MCF 10A (cell line): ENCODE measurements at regions not wholly inside any gene's neighbourhood (a gene's known extent, or its start where the extent isn't known, plus 50 kb on each side); places are given as distances from the start of the nearest gene placed in this dataset.

Source experiments
- BruUV-seq: library from RNA; stranded (reverse); fragments of 400-500 nt; replicated peaks from 2 replicates; lab custom pipeline; 2021; lab: Mats Ljungman, UMichigan
- CTCF ChIA-PET: fragments of 300-600 bp; sonication (Branson Sonifier 250); formaldehyde crosslinking; extraction: SDS; loops from one replicate; lab custom pipeline; 2021; ENCODE audit warnings: antibody characterized with exemption, inconsistent platforms; lab: Yijun Ruan, JAX
- POLR2A ChIA-PET: fragments of 300-600, 350-650 bp; sonication (Branson Sonifier 250); formaldehyde crosslinking; extraction: SDS; loops from one replicate; lab custom pipeline; 2020; ENCODE audit warnings: antibody characterized with exemption, inconsistent platforms; lab: Yijun Ruan, JAX
- DNase-seq: peaks from one replicate; pipeline ENCODE4 v3.0.0-alpha.2; 2018; ENCODE audit not compliant: unreplicated experiment
- H3K27ac Mint-ChIP-seq: one replicate; pipeline ENCODE4 v1.8.0; 2022; ENCODE audit warnings: mild to moderate bottlenecking, low read depth, mixed read lengths; ENCODE audit not compliant: unreplicated experiment
- H3K27me3 Mint-ChIP-seq: one replicate; pipeline ENCODE4 v1.8.0; 2022; ENCODE audit warnings: mixed read lengths; ENCODE audit not compliant: insufficient read depth, unreplicated experiment
- H3K36me3 Mint-ChIP-seq: one replicate; pipeline ENCODE4 v1.8.0; 2022; ENCODE audit warnings: mild to moderate bottlenecking, moderate library complexity, mixed read lengths; ENCODE audit not compliant: insufficient read depth, unreplicated experiment
- H3K4me1 Mint-ChIP-seq: one replicate; pipeline ENCODE4 v1.8.0; 2022; ENCODE audit warnings: mixed read lengths; ENCODE audit not compliant: insufficient read depth, unreplicated experiment
- H3K4me3 Mint-ChIP-seq: one replicate; pipeline ENCODE4 v1.8.0; 2022; ENCODE audit warnings: mild to moderate bottlenecking, moderate library complexity, mixed read lengths; ENCODE audit not compliant: unreplicated experiment
- H3K9me3 Mint-ChIP-seq: one replicate; pipeline ENCODE4 v1.8.0; 2022; ENCODE audit warnings: mixed read lengths; ENCODE audit not compliant: unreplicated experiment
- CTCF ChIP-seq: fragments of 200-600 bp; IDR thresholded peaks from one replicate; pipeline ENCODE4 v1.8.0; 2022; ENCODE audit warnings: antibody characterized with exemption, mild to moderate bottlenecking; ENCODE audit not compliant: unreplicated experiment
- intact Hi-C: fragments of 100-400 bp; cut with micrococcal nuclease; formaldehyde crosslinking; loops from 2 replicates; pipeline ENCODE4 v1.14.1; 2022

GRCh38 chr7:82757-83155 is 109.6 kb upstream of the FAM20C start:
- POLR2A ChIA-PET, result interaction anchor here (1.2 kb wide), 1 partner anchor 18 kb away, joined by 3 read pairs; no protein-coding TSS in a partner anchor
- DNase-seq, result no peak
- Mint-ChIP-seq H3K4me3 (no peak overlapping the region), H3K9me3 (no peaks in the 10 kb centered on the region), H3K27me3 (peaks cover 12% of the 10 kb centered on the region), H3K4me1 (peaks cover 6% of the 10 kb centered on the region), H3K27ac (no peak overlapping the region), H3K36me3 (no peaks in the 10 kb centered on the region)
- CTCF ChIA-PET, result interaction anchor here (0.6 to 1.5 kb wide), 3 partner anchors 14 to 899 kb away, joined by 3 read pairs; no protein-coding TSS in a partner anchor
- intact Hi-C loops, result no loop called here
- BruUV-seq, result no TSS peak
- no peak for TF ChIP-seq CTCF

DNA sequence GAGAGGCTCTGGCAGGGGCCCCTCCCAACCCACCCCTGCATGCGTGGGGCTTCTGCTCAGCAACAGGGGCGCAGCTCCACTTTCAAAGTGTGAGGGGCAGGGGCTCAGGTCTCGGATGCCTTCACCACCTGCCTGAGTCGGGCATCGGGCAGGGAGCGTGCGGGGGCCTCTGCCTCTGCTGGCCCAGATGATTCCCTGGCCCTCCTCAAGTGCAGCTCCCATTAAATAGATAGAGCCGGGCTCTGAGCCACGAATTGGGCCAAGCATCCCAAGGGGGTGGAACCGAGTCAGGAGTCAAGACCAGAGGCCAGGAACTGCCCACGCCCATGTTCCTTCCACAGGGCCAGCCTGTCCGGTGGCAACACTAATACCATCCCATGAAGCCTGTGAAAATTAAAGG is 108.9 kb upstream of the FAM20C start:
- DNase-seq, result no peak
- H3K27ac Mint-ChIP-seq, result no peak overlapping the region
- intact Hi-C loops, result no loop called here
- no peak overlapping the region for H3K4me3 Mint-ChIP-seq
- no TSS peak for BruUV-seq
- H3K9me3 Mint-ChIP-seq, result no peaks in the 10 kb centered on the region
- peaks cover 12% of the 10 kb centered on the region for H3K27me3 Mint-ChIP-seq
- ChIA-PET CTCF (interaction anchor here (1.5 kb wide), 1 partner anchor 19 kb away, joined by 3 read pairs; no protein-coding TSS in a partner anchor), POLR2A (interaction anchor here (1.2 kb wide), 1 partner anchor 18 kb away, joined by 3 read pairs; no protein-coding TSS in a partner anchor)
- no peak for TF ChIP-seq CTCF
- H3K36me3 Mint-ChIP-seq, result no peaks in the 10 kb centered on the region
- H3K4me1 Mint-ChIP-seq, result peaks cover 10% of the 10 kb centered on the region

DNA sequence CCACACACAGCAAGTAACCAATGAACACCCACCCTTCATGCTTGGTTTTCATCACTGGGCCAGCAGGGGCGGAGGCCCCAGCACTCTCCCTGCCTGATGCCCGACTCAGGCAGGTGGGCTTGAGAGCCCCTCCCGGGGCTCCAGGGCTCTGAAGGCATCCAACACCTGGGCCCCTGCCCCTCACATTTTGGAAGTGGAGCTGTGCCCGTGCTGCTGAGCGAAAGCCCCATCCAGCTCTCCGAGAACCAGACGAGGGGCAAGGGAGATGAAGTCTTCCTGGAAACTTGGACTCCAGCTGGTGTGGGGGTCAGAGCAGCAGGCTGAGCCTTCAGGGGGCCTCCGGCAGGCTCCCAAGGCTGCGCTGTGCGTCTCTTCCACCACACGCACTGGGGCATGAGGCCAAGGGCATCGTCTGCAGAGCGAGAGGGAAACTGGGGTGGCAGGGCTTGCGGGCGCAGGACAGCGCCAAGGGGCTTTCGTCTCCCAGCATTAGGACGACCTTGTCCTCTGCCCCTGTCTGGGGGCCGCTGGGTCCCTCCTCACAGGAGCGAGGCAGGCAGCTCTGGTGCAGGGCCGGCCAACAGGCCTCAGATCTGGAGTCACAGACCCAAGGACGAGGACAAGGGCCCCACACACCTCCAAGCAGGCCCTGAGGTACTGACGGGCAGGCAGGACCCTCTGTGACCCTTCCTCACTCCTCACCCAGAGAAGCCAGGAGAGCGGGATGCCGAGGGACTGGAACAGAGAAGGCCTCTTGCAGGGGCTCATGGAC is 108.3 kb upstream of the FAM20C start:
- Mint-ChIP-seq H3K4me1 (peaks cover 16% of the 10 kb centered on the region), H3K27ac (no peak overlapping the region), H3K4me3 (no peak overlapping the region), H3K27me3 (peaks cover 12% of the 10 kb centered on the region), H3K36me3 (no peaks in the 10 kb centered on the region), H3K9me3 (no peaks in the 10 kb centered on the region)
- ChIA-PET POLR2A (no interaction called here), CTCF (no interaction called here)
- TF ChIP-seq CTCF, result no peak
- intact Hi-C loops, result no loop called here
- DNase-seq, result no peak
- no TSS peak for BruUV-seq

- POLR2A ChIA-PET, result no interaction called here
- H3K27me3 Mint-ChIP-seq, result peaks cover 12% of the 10 kb centered on the region
- H3K4me1 Mint-ChIP-seq, result peaks cover 21% of the 10 kb centered on the region
- CTCF ChIA-PET, result no interaction called here
- no peak overlapping the region for H3K4me3 Mint-ChIP-seq
- no peak overlapping the region for H3K27ac Mint-ChIP-seq
- no peak for TF ChIP-seq CTCF
- no TSS peak for BruUV-seq
- intact Hi-C loops, result no loop called here
- no peaks in the 10 kb centered on the region for H3K9me3 Mint-ChIP-seq
- no peak for DNase-seq
- H3K36me3 Mint-ChIP-seq, result no peaks in the 10 kb centered on the region
These were observed 107.7 kb upstream of the FAM20C start for GRCh38 chr7:84633-85020.
